Spleen (tissue), 11 donors: ENCODE measurements at regions not wholly inside any gene's neighbourhood (a gene's known extent, or its start where the extent isn't known, plus 50 kb on each side); places are given as distances from the start of the nearest gene placed in this dataset.

Experiments used
- DNase-seq: peaks from one replicate; pipeline ENCODE4 v3.0.0-alpha.2; 2020
- H3K27ac ChIP-seq, 8 donors: fragments of 200-600 bp; sonication (generic) in 7 of 8; 1 replicate in 4 of 8; 2 replicates in 4 of 8; pipeline versions ENCODE4 v1.5.0 to v1.8.0; 2016 to 2021; ENCODE audit warnings: inconsistent platforms in 4 of 8, mild to moderate bottlenecking in 4 of 8, moderate library complexity in 1 of 8
- H3K27me3 ChIP-seq, 7 donors: fragments of 200-600 bp; sonication (generic) in 6 of 7; replicated peaks in 1 of 7; 1 replicate in 4 of 7; 2 replicates in 3 of 7; pipeline versions ENCODE4 v1.5.0 to v1.8.0; 2016 to 2021; ENCODE audit warnings: inconsistent platforms in 3 of 7, mild to moderate bottlenecking in 1 of 7
- H3K36me3 ChIP-seq, 6 donors: fragments of 200-600 bp; sonication (generic) in 5 of 6; 1 replicate in 4 of 6; 2 replicates in 2 of 6; pipeline versions ENCODE4 v1.5.0 to v1.8.0; 2016 to 2021; ENCODE audit warnings: inconsistent platforms in 2 of 6
- H3K4me1 ChIP-seq, 6 donors: fragments of 200-600 bp; sonication (generic) in 5 of 6; 1 replicate in 3 of 6; 2 replicates in 3 of 6; pipeline versions ENCODE4 v1.5.0 to v1.8.0; 2016 to 2021; ENCODE audit warnings: inconsistent platforms in 3 of 6
- H3K4me3 ChIP-seq, 8 donors: fragments of 200-600 bp; sonication (generic) in 7 of 8; 1 replicate in 4 of 8; 2 replicates in 4 of 8; pipeline versions ENCODE4 v1.5.0 to v1.8.0; 2016 to 2021; ENCODE audit warnings: inconsistent platforms in 4 of 8, mild to moderate bottlenecking in 4 of 8, moderate library complexity in 2 of 8
- H3K9me3 ChIP-seq, 8 donors: fragments of 200-600 bp; sonication (generic) in 7 of 8; 1 replicate in 4 of 8; 2 replicates in 4 of 8; pipeline versions ENCODE4 v1.5.0 to v1.8.0; 2016 to 2021; ENCODE audit warnings: inconsistent platforms in 4 of 8
- CTCF ChIP-seq, 11 experiments: fragments of 200-600 bp in 7 of 11; fragments of 450-650 bp in 4 of 11; sonication (generic) in 4 of 11; IDR thresholded peaks in 8 of 11; conservative IDR thresholded peaks in 3 of 11; 1 replicate in 7 of 11; 2 replicates in 4 of 11; pipeline versions ENCODE4 v1.4.0 to v1.8.0; 2016 to 2021; ENCODE audit warnings: antibody characterized with exemption in 11 of 11, inconsistent platforms in 4 of 11, mild to moderate bottlenecking in 1 of 11
- POLR2A ChIP-seq, 3 donors: fragments of 450-650 bp; IDR thresholded peaks; one replicate each; pipeline ENCODE4 v1.5.1; 2017; ENCODE audit warnings: antibody characterized with exemption in 3 of 3, mild to moderate bottlenecking in 1 of 3
- POLR2AphosphoS5 ChIP-seq, 3 donors: sonication (generic); formaldehyde crosslinking; IDR thresholded peaks; one replicate each; pipeline ENCODE4 v1.5.1; 2017; ENCODE audit warnings: antibody characterized with exemption in 3 of 3
- WGBS, 5 donors: extraction: QIAGEN DNeasy Blood & Tissue Kit in 3 of 5; methylation state at CpG; one replicate each; pipeline versions ENCODE4 v1.1.5 to v1.1.7; 2013 to 2018; 5-methylcytosine and 5-hydroxymethylcytosine counted together
- intact Hi-C: fragments of 100-400 bp; cut with DNase I; formaldehyde crosslinking; loops from one replicate; pipeline ENCODE4 v1.15.0; 2023; ENCODE audit warnings: low total_unique reads
- donor health status: healthy with polysubstance abuse.
- donor health status: DM: no; HTN: no; CAD: no; lungs with moderate emphysema.
- donor health status: DM: no; HTN: no; CAD: no.
- donor health status: Bipolar disorder and iron deficiency.
- donor health status: healthy.
- donor health status: DM: no; HTN: no; CAD: no.
- donor health status: DM: yes; HTN: yes; CAD: no.

- no peak overlapping the region for H3K27ac ChIP-seq
Observed at GRCh38 chr7:91323626-91324158, 59.5 kb downstream of the FZD1 start.

GRCh38 chr7:91324663-91325062, 60.4 kb downstream of the FZD1 start:
- Histone ChIP-seq H3K4me1 (peaks cover 0 to 26% (median 16%) of the 10 kb centered on the region in 6 donors), H3K27me3 (no peaks in the 10 kb centered on the region), H3K4me3 (no peak overlapping the region), H3K9me3 (no peaks in the 10 kb centered on the region), H3K27ac (no peak overlapping the region), H3K36me3 (no peaks in the 10 kb centered on the region)
- intact Hi-C loops, result no loop called here
- DNase-seq, result no peak
- 70 to 81% (median 75%) methylated on average over 4 of the region's 4 CpGs for WGBS, 5 donors
- TF ChIP-seq CTCF (IDR thresholded peaks at IDR 0.05 in 8 of 11, conservative IDR thresholded peaks at IDR 0.05 in 3 of 11) (no peak), POLR2A (IDR thresholded peaks at IDR 0.05) (no peak), POLR2AphosphoS5 (IDR thresholded peaks at IDR 0.05) (no peak)

More at GRCh38 chr7:91323626-91324158, 59.5 kb downstream of the FZD1 start:
- no peak for TF ChIP-seq CTCF (IDR thresholded peaks at IDR 0.05 in 8 of 11, conservative IDR thresholded peaks at IDR 0.05 in 3 of 11)
- no peak for TF ChIP-seq POLR2A (IDR thresholded peaks at IDR 0.05)
- no peak for TF ChIP-seq POLR2AphosphoS5 (IDR thresholded peaks at IDR 0.05)
- intact Hi-C loops, result no loop called here
- Histone ChIP-seq H3K4me3 (no peak overlapping the region), H3K9me3 (no peaks in the 10 kb centered on the region), H3K4me1 (peaks cover 0 to 26% (median 16%) of the 10 kb centered on the region in 6 donors), H3K36me3 (no peaks in the 10 kb centered on the region), H3K27me3 (no peaks in the 10 kb centered on the region)
- 76 to 90% (median 79%) methylated on average over 2 of the region's 2 CpGs for WGBS, 5 donors
- no peak for DNase-seq

GRCh38 chr7:91325726-91326125, 61.5 kb downstream of the FZD1 start:
- H3K27ac ChIP-seq, result peak overlapping the region in 6 of 8 donors; percentile 6 to 67 (median 50)
- peaks cover 0 to 26% (median 16%) of the 10 kb centered on the region in 6 donors for H3K4me1 ChIP-seq
- WGBS, 5 donors, result 15 to 23% (median 23%) methylated on average over 3 of the region's 3 CpGs
- no peaks in the 10 kb centered on the region for H3K36me3 ChIP-seq
- no peaks in the 10 kb centered on the region for H3K9me3 ChIP-seq
- H3K27me3 ChIP-seq, result no peaks in the 10 kb centered on the region
- DNase-seq, result no peak
- intact Hi-C loops, result no loop called here
- no peak for TF ChIP-seq POLR2AphosphoS5 (IDR thresholded peaks at IDR 0.05)
- no peak for TF ChIP-seq POLR2A (IDR thresholded peaks at IDR 0.05)
- TF ChIP-seq CTCF (IDR thresholded peaks at IDR 0.05 in 8 of 11, conservative IDR thresholded peaks at IDR 0.05 in 3 of 11), result no peak
- no peak overlapping the region for H3K4me3 ChIP-seq

GRCh38 chr7:91326516-91327199, 62.4 kb downstream of the FZD1 start:
- Histone ChIP-seq H3K27ac (peak overlapping the region in 7 of 8 donors; percentile 6 to 67 (median 41)), H3K4me1 (peaks cover 0 to 26% (median 19%) of the 10 kb centered on the region in 6 donors), H3K4me3 (no peak overlapping the region), H3K9me3 (no peaks in the 10 kb centered on the region), H3K27me3 (no peaks in the 10 kb centered on the region), H3K36me3 (no peaks in the 10 kb centered on the region)
- TF ChIP-seq CTCF (IDR thresholded peaks at IDR 0.05 in 8 of 11, conservative IDR thresholded peaks at IDR 0.05 in 3 of 11) (no peak), POLR2A (IDR thresholded peaks at IDR 0.05) (no peak), POLR2AphosphoS5 (IDR thresholded peaks at IDR 0.05) (no peak)
- 16 to 54% (median 29%) methylated on average over 7 to 8 of the region's 8 CpGs for WGBS, 5 donors
- intact Hi-C loops, result no loop called here
- no peak for DNase-seq
